SK-N-MC (cell line): ENCODE measurements at regions not wholly inside any gene's neighbourhood (a gene's known extent, or its start where the extent isn't known, plus 50 kb on each side); places are given as distances from the start of the nearest gene placed in this dataset.

Source experiments
- EZH2 ChIP-seq: fragments of 200-600 bp; sonication (generic); IDR thresholded peaks from one replicate; pipeline ENCODE4 v1.6.1; 2017; ENCODE audit warnings: antibody characterized with exemption
- FOXP2 ChIP-seq: optimal IDR thresholded peaks from 2 replicates; pipeline ENCODE3; 2011; ENCODE audit warnings: mild to moderate bottlenecking, moderate library complexity; ENCODE audit not compliant: insufficient read depth; ENCODE audit errors: extremely low read length, control extremely low read depth

DNA sequence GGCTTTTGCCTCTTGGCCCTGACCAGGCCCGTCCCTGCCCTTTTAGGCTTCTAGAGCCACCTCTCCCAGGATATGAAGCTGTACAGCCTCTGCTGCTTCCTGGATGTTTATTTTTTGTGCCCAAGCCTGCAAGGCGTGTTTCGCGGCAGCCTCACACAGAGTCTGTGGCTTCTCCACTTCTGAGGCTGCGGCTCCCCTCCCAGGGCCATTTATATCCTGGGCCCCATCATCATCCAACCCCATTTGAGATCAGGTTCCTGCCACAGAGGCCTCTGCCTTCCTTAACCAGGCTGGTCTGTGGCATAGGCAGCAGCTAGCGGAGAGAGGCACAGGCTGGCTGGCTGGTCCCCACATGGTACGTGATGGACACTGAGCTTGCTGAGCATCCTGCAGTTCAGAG, 114.1 kb upstream of the PWP1 start:
- TF ChIP-seq FOXP2 (no peak), EZH2 (no peak)
